ENCODE measurements at regions not wholly inside any gene's neighbourhood (a gene's known extent, or its start where the extent isn't known, plus 50 kb on each side); places are given as distances from the start of the nearest gene placed in this dataset.
"Not testable (repeated sequence)": the region's sequence is repeated elsewhere in the genome, so short reads cannot be mapped to it uniquely, and the experiment has no call there.

DNA sequence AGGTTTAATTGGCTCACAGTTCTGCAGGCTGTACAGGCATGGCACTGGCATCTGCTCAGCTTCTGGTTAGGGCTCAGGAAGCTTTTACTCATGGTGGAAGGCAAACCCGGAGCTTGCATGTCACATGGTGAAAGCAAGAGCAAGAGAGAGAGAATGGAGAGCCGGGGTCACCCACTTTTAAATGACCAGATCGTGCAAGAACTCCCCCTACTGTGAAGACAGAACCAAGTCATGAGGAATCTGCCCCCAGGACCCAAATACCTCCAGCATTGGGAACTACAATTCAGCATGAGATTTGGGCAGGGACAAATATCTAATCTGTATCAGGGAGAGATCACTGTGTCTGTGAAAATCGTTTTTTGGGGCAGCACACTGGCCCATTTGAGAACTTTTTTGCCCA lies 110.0 kb upstream of the MYO3A start:
- ChIA-PET POLR2A (ENCODE audit: low non-redundant PET) (no interaction called here), CTCF (no interaction called here)
- no peak for TF ChIP-seq CTCF (conservative IDR thresholded peaks at IDR 0.05; ENCODE audit: low read depth)
- H3K27ac ChIP-seq = no peak overlapping the region
- DNase-seq (ENCODE audit: low spot score) = no peak

GRCh38 chr10:25828475-25828874 lies 105.6 kb upstream of the MYO3A start:
- DNase-seq (ENCODE audit: low spot score) = no peak
- TF ChIP-seq CTCF (conservative IDR thresholded peaks at IDR 0.05; ENCODE audit: low read depth) = no peak
- H3K27ac ChIP-seq = no peak overlapping the region
- CTCF ChIA-PET = no interaction called here
- POLR2A ChIA-PET (ENCODE audit: low non-redundant PET) = no interaction called here

GRCh38 chr10:25831080-25831479 lies 102.9 kb upstream of the MYO3A start:
- CTCF ChIA-PET = no interaction called here

GRCh38 chr10:25839683-25840082 lies 94.3 kb upstream of the MYO3A start:
- POLR2A ChIA-PET (ENCODE audit: low non-redundant PET) = no interaction called here

More at GRCh38 chr10:25831080-25831479, 102.9 kb upstream of the MYO3A start:
- POLR2A ChIA-PET (ENCODE audit: low non-redundant PET) = no interaction called here
- no peak for DNase-seq (ENCODE audit: low spot score)
- no peak for TF ChIP-seq CTCF (conservative IDR thresholded peaks at IDR 0.05; ENCODE audit: low read depth)
- H3K27ac ChIP-seq = no peak overlapping the region

DNA sequence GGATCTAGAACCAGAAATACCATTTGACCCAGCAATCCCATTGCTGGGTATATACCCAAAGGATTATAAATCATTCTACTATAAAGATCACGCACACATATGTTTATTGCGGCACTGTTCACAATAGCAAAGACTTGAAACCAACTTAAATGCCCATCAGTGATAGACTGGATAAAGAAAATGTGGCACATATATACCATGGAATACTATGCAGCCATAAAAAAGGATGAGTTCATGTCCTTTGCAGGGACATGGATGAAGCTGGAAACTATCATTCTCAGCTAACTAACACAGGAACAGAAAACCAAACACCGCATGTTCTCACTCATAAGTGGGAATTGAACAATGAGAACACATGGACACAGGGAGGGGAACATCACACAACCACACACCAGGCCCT lies 93.2 kb upstream of the MYO3A start:
- POLR2A ChIA-PET (ENCODE audit: low non-redundant PET); H3K27ac ChIP-seq; CTCF ChIA-PET; DNase-seq (ENCODE audit: low spot score): not testable (repeated sequence)

More at GRCh38 chr10:25839683-25840082, 94.3 kb upstream of the MYO3A start:
- no peak overlapping the region for H3K27ac ChIP-seq
- TF ChIP-seq CTCF (conservative IDR thresholded peaks at IDR 0.05; ENCODE audit: low read depth) = no peak
- CTCF ChIA-PET = interaction anchor here (0.6 to 1.8 kb wide), 2 partner anchors 36 to 1222 kb away, joined by 4 to 6 read pairs; no protein-coding TSS in a partner anchor
- no peak for DNase-seq (ENCODE audit: low spot score)

DNA sequence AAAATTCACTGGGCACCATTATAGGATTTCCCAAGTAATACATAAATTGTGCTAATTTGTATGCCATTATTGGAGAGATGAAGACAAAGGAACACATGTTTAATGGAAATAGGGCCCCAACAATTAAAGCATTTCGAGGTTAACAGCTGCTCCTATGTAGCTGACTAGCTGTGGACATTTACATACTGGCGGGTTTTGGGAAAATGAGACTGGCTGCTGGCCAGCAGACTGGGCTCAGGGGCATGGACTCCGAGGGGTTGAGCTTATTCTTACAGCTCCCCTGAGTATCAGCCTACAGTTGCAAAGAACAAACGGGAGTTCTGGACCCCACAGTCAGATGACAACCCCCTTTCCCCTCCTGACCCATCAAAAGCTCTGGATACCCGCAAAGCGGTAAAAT lies 91.9 kb upstream of the MYO3A start:
- no peak overlapping the region for H3K27ac ChIP-seq
- no peak for DNase-seq (ENCODE audit: low spot score)
- no peak for TF ChIP-seq CTCF (conservative IDR thresholded peaks at IDR 0.05; ENCODE audit: low read depth)
- CTCF ChIA-PET = no interaction called here
- POLR2A ChIA-PET (ENCODE audit: low non-redundant PET) = no interaction called here

DNA sequence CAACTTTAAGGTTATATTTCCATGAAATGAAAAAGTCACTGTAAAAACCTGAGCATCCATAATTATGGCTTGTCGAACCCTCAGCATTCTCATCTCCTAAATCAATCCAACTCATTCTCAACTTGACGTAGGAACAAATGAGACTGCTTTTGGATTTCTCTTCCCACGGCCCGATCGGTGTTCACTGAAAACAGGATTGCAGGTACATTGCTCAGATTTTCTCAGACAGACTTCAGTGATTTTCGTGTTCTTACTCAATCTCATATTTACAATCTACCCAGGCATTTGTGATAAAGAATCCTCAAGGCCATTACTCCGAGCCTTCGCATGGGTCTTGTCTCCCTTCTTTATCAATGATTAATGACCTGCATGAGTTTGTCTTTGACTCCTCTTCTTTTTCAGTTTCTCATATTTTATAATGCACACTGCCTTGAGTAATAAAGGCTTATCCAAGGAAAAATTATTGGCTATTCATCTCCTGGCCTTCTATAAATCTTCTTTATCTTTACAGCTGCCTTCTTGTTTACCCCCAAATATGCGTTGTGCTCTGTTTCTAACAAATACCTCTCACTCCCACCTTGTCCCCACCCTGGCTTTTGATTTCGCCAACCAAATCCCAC lies 90.4 kb upstream of the MYO3A start:
- ChIA-PET POLR2A (ENCODE audit: low non-redundant PET) (no interaction called here), CTCF (no interaction called here)
- H3K27ac ChIP-seq = no peak overlapping the region
- no peak for TF ChIP-seq CTCF (conservative IDR thresholded peaks at IDR 0.05; ENCODE audit: low read depth)
- DNase-seq (ENCODE audit: low spot score) = no peak

GRCh38 chr10:25844716-25845115 lies 89.3 kb upstream of the MYO3A start:
- CTCF ChIA-PET = interaction anchor here (0.7 kb wide), 1 partner anchor 87 kb away, joined by 3 read pairs; no protein-coding TSS in a partner anchor
- H3K27ac ChIP-seq; DNase-seq (ENCODE audit: low spot score); POLR2A ChIA-PET (ENCODE audit: low non-redundant PET): not testable (repeated sequence)
